GM12878 (cell line): ENCODE measurements at regions not wholly inside any gene's neighbourhood (a gene's known extent, or its start where the extent isn't known, plus 50 kb on each side); places are given as distances from the start of the nearest gene placed in this dataset.

Experiments used
- ATAC-seq: fragments of 200-7000 bp; cut with Tn5 transposase; 3 replicates; pipeline ENCODE4 v1.9.1; 2020; ENCODE audit warnings: mild to moderate bottlenecking, moderate library complexity
- BruUV-seq: library from RNA; stranded (reverse); fragments of 400-500 nt; replicated peaks from 2 replicates; lab custom pipeline; 2021; lab: Mats Ljungman, UMichigan
- CTCF ChIA-PET: fragments of 300-600 bp; sonication (Branson Sonifier 250); formaldehyde crosslinking; extraction: SDS; loops from one replicate; lab custom pipeline; 2021; ENCODE audit warnings: inconsistent platforms; lab: Yijun Ruan, JAX
- POLR2A ChIA-PET: fragments of 350-600 bp; formaldehyde crosslinking; extraction: SDS; loops from one replicate; lab custom pipeline; 2021; ENCODE audit warnings: inconsistent platforms; lab: Charles Lee
- RAD21 ChIA-PET: fragments of 300-600 bp; sonication (Branson Sonifier 250); formaldehyde crosslinking; loops from one replicate; lab custom pipeline; 2023; ENCODE audit warnings: antibody characterized with exemption; ENCODE audit not compliant: unreplicated experiment; lab: Charles Lee
- SMC1A ChIA-PET: fragments of 300-600 bp; sonication (Branson Sonifier 250); formaldehyde crosslinking; loops from one replicate; lab custom pipeline; 2023; ENCODE audit not compliant: unreplicated experiment, uncharacterized antibody; lab: Charles Lee
- DNase-seq: peaks from one replicate; pipeline ENCODE4 v3.0.0-alpha.2; 2011; ENCODE audit warnings: low read depth, low spot score
- FAIRE-seq: peaks from 3 replicates; lab custom pipeline; 2011; peaks lifted over from hg19 to GRCh38; lab: Jason Lieb, UNC
- H2AFZ ChIP-seq: 2 replicates; pipeline ENCODE4 v1.6.0; 2011; ENCODE audit warnings: low read depth, low read length, control low read depth; ENCODE audit not compliant: control insufficient read depth
- H3K27ac ChIP-seq: 2 replicates; pipeline ENCODE4 v1.5.1; 2011; ENCODE audit warnings: control low read depth; ENCODE audit not compliant: control insufficient read depth, insufficient read depth
- H3K27me3 ChIP-seq, 2 experiments: replicated peaks in 1 of 2; 2 replicates each; pipeline versions ENCODE4 v1.6.0 to v1.6.1; 2011; ENCODE audit warnings: low read length in 1 of 2; ENCODE audit not compliant: control insufficient read depth in 2 of 2, insufficient read depth in 2 of 2
- H3K36me3 ChIP-seq, 2 experiments: 2 replicates each; pipeline ENCODE4 v1.5.1; 2011; ENCODE audit warnings: low read length in 1 of 2; ENCODE audit not compliant: control insufficient read depth in 2 of 2, insufficient read depth in 2 of 2
- H3K4me1 ChIP-seq: 2 replicates; pipeline ENCODE4 v1.6.1; 2011; ENCODE audit warnings: mild to moderate bottlenecking, low read length, moderate library complexity, mixed read lengths; ENCODE audit not compliant: control insufficient read depth, insufficient read depth
- H3K4me2 ChIP-seq: 2 replicates; pipeline ENCODE4 v1.6.0; 2011; ENCODE audit warnings: control low read depth; ENCODE audit not compliant: control insufficient read depth, insufficient read depth
- H3K4me3 ChIP-seq: fragments of 200-600 bp; sonication (generic); 2 replicates; pipeline ENCODE4 v1.5.1; 2016
- H3K79me2 ChIP-seq: 2 replicates; pipeline ENCODE4 v1.6.0; 2011; ENCODE audit warnings: low read length; ENCODE audit not compliant: control insufficient read depth, insufficient read depth
- H3K9ac ChIP-seq: 2 replicates; pipeline ENCODE4 v1.8.0; 2011; ENCODE audit warnings: low read length, control low read depth, mixed read lengths; ENCODE audit not compliant: control insufficient read depth, insufficient read depth
- H3K9me3 ChIP-seq: replicated peaks from 3 replicates; pipeline ENCODE4 v1.5.1; 2011; ENCODE audit warnings: mild to moderate bottlenecking, low read length; ENCODE audit not compliant: control insufficient read depth, insufficient read depth
- H4K20me1 ChIP-seq: 2 replicates; pipeline ENCODE4 v1.6.0; 2011; ENCODE audit not compliant: control insufficient read depth, insufficient read depth
- ATF2 ChIP-seq: IDR thresholded peaks from 2 replicates; pipeline ENCODE4 v1.6.1; 2012; ENCODE audit warnings: low read length, inconsistent platforms
- ATF3 ChIP-seq: IDR thresholded peaks from 2 replicates; pipeline ENCODE4 v1.6.1; 2011; ENCODE audit warnings: low read depth, mild to moderate bottlenecking, low read length, moderate library complexity, borderline replicate concordance; ENCODE audit errors: extremely low read depth
- BMI1 ChIP-seq: fragments of 450-650 bp; IDR thresholded peaks from 2 replicates; pipeline ENCODE4 v1.6.1; 2016; ENCODE audit warnings: mild to moderate bottlenecking, moderate library complexity, borderline replicate concordance
- CBFB ChIP-seq: IDR thresholded peaks from 2 replicates; pipeline ENCODE4 v1.6.1; 2016; ENCODE audit warnings: antibody characterized with exemption, low read depth
- CHD2 ChIP-seq: IDR thresholded peaks from 2 replicates; pipeline ENCODE4 v1.6.1; 2011; ENCODE audit warnings: low read depth, low read length, improper control_type of control experiment, borderline replicate concordance
- IKZF1 ChIP-seq: fragments of 450-650 bp; conservative IDR thresholded peaks from 2 replicates; pipeline ENCODE4 v1.6.1; 2017; ENCODE audit warnings: antibody characterized with exemption, mild to moderate bottlenecking
- JUND ChIP-seq: IDR thresholded peaks from 2 replicates; pipeline ENCODE4 v1.6.1; 2012; ENCODE audit warnings: low read depth, mild to moderate bottlenecking, low read length, improper control_type of control experiment, moderate library complexity
- KAT2A ChIP-seq: conservative IDR thresholded peaks from 2 replicates; pipeline ENCODE4 v1.6.1; 2011; ENCODE audit warnings: low read depth, low read length; ENCODE audit not compliant: control insufficient read depth
- MYB ChIP-seq: fragments of 150-350 bp; IDR thresholded peaks from 2 replicates; pipeline ENCODE4 v1.6.1; 2014; ENCODE audit warnings: mild to moderate bottlenecking, low read depth, low read length, borderline replicate concordance
- POLR2AphosphoS2 ChIP-seq: IDR thresholded peaks from 2 replicates; pipeline ENCODE4 v1.6.1; 2011; ENCODE audit warnings: low read depth, mild to moderate bottlenecking, low read length, improper control_type of control experiment, moderate library complexity
- SMARCA5 ChIP-seq: fragments of 450-650 bp; IDR thresholded peaks from 2 replicates; pipeline ENCODE4 v1.6.1; 2017; ENCODE audit warnings: mild to moderate bottlenecking
- ZBTB4 ChIP-seq: fragments of 450-650 bp; formaldehyde crosslinking; IDR thresholded peaks from 2 replicates; pipeline ENCODE4 v1.4.0; 2022; ENCODE audit warnings: mild to moderate bottlenecking, moderate library complexity
- WGBS: methylation state at CpG from one replicate; pipeline ENCODE4 v1.1.6; 2016; ENCODE audit warnings: low lambda C conversion rate; ENCODE audit not compliant: insufficient replicate concordance, insufficient coverage; ENCODE audit errors: missing lambda C conversion rate; 5-methylcytosine and 5-hydroxymethylcytosine counted together
- in situ Hi-C: fragments of 300-500 bp; cut with MboI; formaldehyde crosslinking; loops from 9 replicates; pipeline ENCODE4 v1.14.3; 2018; ENCODE audit warnings: mixed read lengths
- intact Hi-C: fragments of 100-400 bp; cut with micrococcal nuclease; formaldehyde crosslinking; loops from one replicate; pipeline ENCODE4 v1.14.2; 2022; ENCODE audit not compliant: unreplicated experiment
- TF ChIP-seq, protein P1 (sequence below): IDR thresholded peaks from 2 replicates; pipeline ENCODE4 v1.6.1; 2012; ENCODE audit warnings: low read depth, low read length, improper control_type of control experiment
- TF ChIP-seq, protein P2 (sequence below): fragments of 450-650 bp; IDR thresholded peaks from 2 replicates; pipeline ENCODE4 v1.6.1; 2017; ENCODE audit warnings: antibody characterized with exemption, mild to moderate bottlenecking, moderate library complexity

DNA sequence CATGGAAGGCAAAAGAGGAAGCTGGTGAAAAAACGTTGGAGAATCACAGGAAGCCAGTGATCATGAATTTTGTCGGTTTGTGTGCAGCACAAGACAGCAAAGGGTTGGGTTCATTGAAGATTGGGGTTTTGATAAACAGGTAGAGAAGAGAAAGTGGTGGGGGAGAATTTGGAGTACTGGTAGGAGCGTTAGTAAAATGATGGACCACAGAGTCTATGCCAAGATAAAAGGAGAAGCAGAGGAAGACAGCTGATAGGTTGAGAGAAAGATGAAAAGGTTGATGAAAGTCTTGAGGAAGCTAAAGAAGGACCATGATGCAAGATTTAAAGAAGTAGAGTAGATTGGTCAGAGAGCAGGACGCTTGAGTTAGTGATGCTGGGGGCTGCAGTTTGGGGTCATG is 156.8 kb upstream of the POU3F1 start (continued):
- TF ChIP-seq ATF2 (no peak), POLR2AphosphoS2 (no peak), BMI1 (no peak)

- no peaks in the 10 kb centered on the region for H3K79me2 ChIP-seq
- H3K4me3 ChIP-seq = no peak overlapping the region
- H3K9me3 ChIP-seq = no peaks in the 10 kb centered on the region; the same call in 1 of the 3 replicates
- in situ Hi-C loops (no loop called here), intact Hi-C loops (no loop called here)
- TF ChIP-seq, protein P1, sequence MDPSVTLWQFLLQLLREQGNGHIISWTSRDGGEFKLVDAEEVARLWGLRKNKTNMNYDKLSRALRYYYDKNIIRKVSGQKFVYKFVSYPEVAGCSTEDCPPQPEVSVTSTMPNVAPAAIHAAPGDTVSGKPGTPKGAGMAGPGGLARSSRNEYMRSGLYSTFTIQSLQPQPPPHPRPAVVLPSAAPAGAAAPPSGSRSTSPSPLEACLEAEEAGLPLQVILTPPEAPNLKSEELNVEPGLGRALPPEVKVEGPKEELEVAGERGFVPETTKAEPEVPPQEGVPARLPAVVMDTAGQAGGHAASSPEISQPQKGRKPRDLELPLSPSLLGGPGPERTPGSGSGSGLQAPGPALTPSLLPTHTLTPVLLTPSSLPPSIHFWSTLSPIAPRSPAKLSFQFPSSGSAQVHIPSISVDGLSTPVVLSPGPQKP = no peak
- no peak for TF ChIP-seq ATF3
- TF ChIP-seq CHD2 = no peak
- TF ChIP-seq JUND = no peak
- TF ChIP-seq, protein P2, sequence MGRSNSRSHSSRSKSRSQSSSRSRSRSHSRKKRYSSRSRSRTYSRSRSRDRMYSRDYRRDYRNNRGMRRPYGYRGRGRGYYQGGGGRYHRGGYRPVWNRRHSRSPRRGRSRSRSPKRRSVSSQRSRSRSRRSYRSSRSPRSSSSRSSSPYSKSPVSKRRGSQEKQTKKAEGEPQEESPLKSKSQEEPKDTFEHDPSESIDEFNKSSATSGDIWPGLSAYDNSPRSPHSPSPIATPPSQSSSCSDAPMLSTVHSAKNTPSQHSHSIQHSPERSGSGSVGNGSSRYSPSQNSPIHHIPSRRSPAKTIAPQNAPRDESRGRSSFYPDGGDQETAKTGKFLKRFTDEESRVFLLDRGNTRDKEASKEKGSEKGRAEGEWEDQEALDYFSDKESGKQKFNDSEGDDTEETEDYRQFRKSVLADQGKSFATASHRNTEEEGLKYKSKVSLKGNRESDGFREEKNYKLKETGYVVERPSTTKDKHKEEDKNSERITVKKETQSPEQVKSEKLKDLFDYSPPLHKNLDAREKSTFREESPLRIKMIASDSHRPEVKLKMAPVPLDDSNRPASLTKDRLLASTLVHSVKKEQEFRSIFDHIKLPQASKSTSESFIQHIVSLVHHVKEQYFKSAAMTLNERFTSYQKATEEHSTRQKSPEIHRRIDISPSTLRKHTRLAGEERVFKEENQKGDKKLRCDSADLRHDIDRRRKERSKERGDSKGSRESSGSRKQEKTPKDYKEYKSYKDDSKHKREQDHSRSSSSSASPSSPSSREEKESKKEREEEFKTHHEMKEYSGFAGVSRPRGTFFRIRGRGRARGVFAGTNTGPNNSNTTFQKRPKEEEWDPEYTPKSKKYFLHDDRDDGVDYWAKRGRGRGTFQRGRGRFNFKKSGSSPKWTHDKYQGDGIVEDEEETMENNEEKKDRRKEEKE = no peak
- no peak for TF ChIP-seq SMARCA5
- no peak for TF ChIP-seq KAT2A
- no peak for TF ChIP-seq MYB
- no peak for TF ChIP-seq ZBTB4 (CRISPR knock-in tag)
- no peak for TF ChIP-seq IKZF1
- no peak for TF ChIP-seq CBFB
- WGBS = 0% methylated on average over 1 of the region's 1 CpG
- no TSS peak for BruUV-seq
- H3K27me3 ChIP-seq = peaks cover 0 to 3% of the 10 kb centered on the region in 2 experiments; a peak in 1 of 4 replicates
- H3K36me3 ChIP-seq = no peaks in the 10 kb centered on the region
- no peak overlapping the region for H2AFZ ChIP-seq
- ATAC-seq (no peak), DNase-seq (no peak), FAIRE-seq (no peak)
- ChIA-PET POLR2A (no interaction called here), RAD21 (no interaction called here), SMC1A (no interaction called here), CTCF (no interaction called here)
- H3K9ac ChIP-seq = no peak overlapping the region
- no peaks in the 10 kb centered on the region for H4K20me1 ChIP-seq
- no peak overlapping the region for H3K27ac ChIP-seq
- H3K4me2 ChIP-seq = no peak overlapping the region
- H3K4me1 ChIP-seq = no peaks in the 10 kb centered on the region
Measured at GRCh38 chr1:38201431-38201830, 154.8 kb upstream of the POU3F1 start.
